ENCODE measurements at regions not wholly inside any gene's neighbourhood (a gene's known extent, or its start where the extent isn't known, plus 50 kb on each side); places are given as distances from the start of the nearest gene placed in this dataset.

DNA sequence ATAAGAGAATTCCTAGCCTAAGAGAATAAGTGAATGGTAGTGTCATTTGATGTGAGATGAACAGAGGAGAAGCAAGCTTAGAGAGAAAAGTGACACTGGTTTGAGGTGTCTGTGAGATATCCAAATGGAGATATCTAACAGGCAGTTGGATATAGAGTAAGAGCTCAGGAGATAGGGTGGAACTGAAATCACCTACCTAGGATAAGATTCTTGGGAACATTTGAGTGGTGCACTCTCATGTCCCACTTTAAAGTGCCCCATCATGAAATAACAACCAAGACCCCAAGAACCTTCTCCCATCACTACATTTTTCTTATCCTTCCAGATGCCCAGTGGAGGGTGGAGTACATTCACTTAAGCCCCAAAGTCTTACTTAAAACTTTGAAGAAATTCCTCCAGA is 109.0 kb upstream of the MAFB start:
- no peak for TF ChIP-seq EZH2 (IDR thresholded peaks at IDR 0.05; ENCODE audit: insufficient read depth, low read length)
- TF ChIP-seq, protein P1, sequence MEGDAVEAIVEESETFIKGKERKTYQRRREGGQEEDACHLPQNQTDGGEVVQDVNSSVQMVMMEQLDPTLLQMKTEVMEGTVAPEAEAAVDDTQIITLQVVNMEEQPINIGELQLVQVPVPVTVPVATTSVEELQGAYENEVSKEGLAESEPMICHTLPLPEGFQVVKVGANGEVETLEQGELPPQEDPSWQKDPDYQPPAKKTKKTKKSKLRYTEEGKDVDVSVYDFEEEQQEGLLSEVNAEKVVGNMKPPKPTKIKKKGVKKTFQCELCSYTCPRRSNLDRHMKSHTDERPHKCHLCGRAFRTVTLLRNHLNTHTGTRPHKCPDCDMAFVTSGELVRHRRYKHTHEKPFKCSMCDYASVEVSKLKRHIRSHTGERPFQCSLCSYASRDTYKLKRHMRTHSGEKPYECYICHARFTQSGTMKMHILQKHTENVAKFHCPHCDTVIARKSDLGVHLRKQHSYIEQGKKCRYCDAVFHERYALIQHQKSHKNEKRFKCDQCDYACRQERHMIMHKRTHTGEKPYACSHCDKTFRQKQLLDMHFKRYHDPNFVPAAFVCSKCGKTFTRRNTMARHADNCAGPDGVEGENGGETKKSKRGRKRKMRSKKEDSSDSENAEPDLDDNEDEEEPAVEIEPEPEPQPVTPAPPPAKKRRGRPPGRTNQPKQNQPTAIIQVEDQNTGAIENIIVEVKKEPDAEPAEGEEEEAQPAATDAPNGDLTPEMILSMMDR (IDR thresholded peaks at IDR 0.05; ENCODE audit: insufficient read depth, low read depth, low read length), result no peak
